ENCODE measurements at regions not wholly inside any gene's neighbourhood (a gene's known extent, or its start where the extent isn't known, plus 50 kb on each side); places are given as distances from the start of the nearest gene placed in this dataset.

GRCh38 chr15:47824147-47824546 lies 106.8 kb downstream of the SEMA6D start:
- Histone ChIP-seq H3K4me3 (ENCODE audit: low read depth, low read length) (no peak overlapping the region), H3K27me3 (ENCODE audit: control insufficient read depth, insufficient read depth, low read length) (no peaks in the 10 kb centered on the region), H3K36me3 (ENCODE audit: control insufficient read depth, insufficient read depth, low read length) (no peaks in the 10 kb centered on the region)
- DNase-seq (ENCODE audit: low read depth), result no peak
- no peak for TF ChIP-seq CTCF (IDR thresholded peaks at IDR 0.05; ENCODE audit: insufficient read depth, low read length, poor library complexity, severe bottlenecking)

GRCh38 chr15:47829667-47830066 lies 112.4 kb downstream of the SEMA6D start:
- no peaks in the 10 kb centered on the region for H3K36me3 ChIP-seq (ENCODE audit: control insufficient read depth, insufficient read depth, low read length)
- no peak for TF ChIP-seq CTCF (IDR thresholded peaks at IDR 0.05; ENCODE audit: insufficient read depth, low read length, poor library complexity, severe bottlenecking)
- DNase-seq (ENCODE audit: low read depth), result no peak

GRCh38 chr15:47834093-47834492 lies 116.8 kb downstream of the SEMA6D start:
- H3K4me3 ChIP-seq (ENCODE audit: low read depth, low read length), result no peak overlapping the region
- no peaks in the 10 kb centered on the region for H3K36me3 ChIP-seq (ENCODE audit: control insufficient read depth, insufficient read depth, low read length)
- TF ChIP-seq CTCF (IDR thresholded peaks at IDR 0.05; ENCODE audit: insufficient read depth, low read length, poor library complexity, severe bottlenecking), result no peak
- DNase-seq (ENCODE audit: low read depth), result no peak
- H3K27me3 ChIP-seq (ENCODE audit: control insufficient read depth, insufficient read depth, low read length), result no peaks in the 10 kb centered on the region

More at GRCh38 chr15:47829667-47830066, 112.4 kb downstream of the SEMA6D start:
- Histone ChIP-seq H3K4me3 (ENCODE audit: low read depth, low read length) (no peak overlapping the region), H3K27me3 (ENCODE audit: control insufficient read depth, insufficient read depth, low read length) (no peaks in the 10 kb centered on the region)

GRCh38 chr15:47839233-47839825 lies 122.0 kb downstream of the SEMA6D start:
- Histone ChIP-seq H3K36me3 (ENCODE audit: control insufficient read depth, insufficient read depth, low read length) (no peaks in the 10 kb centered on the region), H3K27me3 (ENCODE audit: control insufficient read depth, insufficient read depth, low read length) (no peaks in the 10 kb centered on the region), H3K4me3 (ENCODE audit: low read depth, low read length) (no peak overlapping the region)
- no peak for DNase-seq (ENCODE audit: low read depth)
- no peak for TF ChIP-seq CTCF (IDR thresholded peaks at IDR 0.05; ENCODE audit: insufficient read depth, low read length, poor library complexity, severe bottlenecking)

- DNase-seq (ENCODE audit: low read depth), result no peak
- Histone ChIP-seq H3K4me3 (ENCODE audit: low read depth, low read length) (no peak overlapping the region), H3K27me3 (ENCODE audit: control insufficient read depth, insufficient read depth, low read length) (no peaks in the 10 kb centered on the region), H3K36me3 (ENCODE audit: control insufficient read depth, insufficient read depth, low read length) (no peaks in the 10 kb centered on the region)
- no peak for TF ChIP-seq CTCF (IDR thresholded peaks at IDR 0.05; ENCODE audit: insufficient read depth, low read length, poor library complexity, severe bottlenecking)
Observed at GRCh38 chr15:47843124-47843663, 125.9 kb downstream of the SEMA6D start.

- DNase-seq (ENCODE audit: low read depth), result no peak
- no peaks in the 10 kb centered on the region for H3K36me3 ChIP-seq (ENCODE audit: control insufficient read depth, insufficient read depth, low read length)
- H3K27me3 ChIP-seq (ENCODE audit: control insufficient read depth, insufficient read depth, low read length), result no peaks in the 10 kb centered on the region
- no peak overlapping the region for H3K4me3 ChIP-seq (ENCODE audit: low read depth, low read length)
- TF ChIP-seq CTCF (IDR thresholded peaks at IDR 0.05; ENCODE audit: insufficient read depth, low read length, poor library complexity, severe bottlenecking), result no peak
Observed at GRCh38 chr15:47844437-47844836, 127.1 kb downstream of the SEMA6D start.

All from kidney epithelial cell (primary cell).